NCI-H1092 treated with DMSO at 0.1 percent for 48 hours (cell line): ENCODE measurements at regions not wholly inside any gene's neighbourhood (a gene's known extent, or its start where the extent isn't known, plus 50 kb on each side); places are given as distances from the start of the nearest gene placed in this dataset.
A peak's percentile ranks its signal among the peaks of the same experiment; 100 is the strongest.

ENCODE experiments used
- DNase-seq: peaks from one replicate; lab custom pipeline; 2025; lab: John Stamatoyannopoulos, UW

DNA sequence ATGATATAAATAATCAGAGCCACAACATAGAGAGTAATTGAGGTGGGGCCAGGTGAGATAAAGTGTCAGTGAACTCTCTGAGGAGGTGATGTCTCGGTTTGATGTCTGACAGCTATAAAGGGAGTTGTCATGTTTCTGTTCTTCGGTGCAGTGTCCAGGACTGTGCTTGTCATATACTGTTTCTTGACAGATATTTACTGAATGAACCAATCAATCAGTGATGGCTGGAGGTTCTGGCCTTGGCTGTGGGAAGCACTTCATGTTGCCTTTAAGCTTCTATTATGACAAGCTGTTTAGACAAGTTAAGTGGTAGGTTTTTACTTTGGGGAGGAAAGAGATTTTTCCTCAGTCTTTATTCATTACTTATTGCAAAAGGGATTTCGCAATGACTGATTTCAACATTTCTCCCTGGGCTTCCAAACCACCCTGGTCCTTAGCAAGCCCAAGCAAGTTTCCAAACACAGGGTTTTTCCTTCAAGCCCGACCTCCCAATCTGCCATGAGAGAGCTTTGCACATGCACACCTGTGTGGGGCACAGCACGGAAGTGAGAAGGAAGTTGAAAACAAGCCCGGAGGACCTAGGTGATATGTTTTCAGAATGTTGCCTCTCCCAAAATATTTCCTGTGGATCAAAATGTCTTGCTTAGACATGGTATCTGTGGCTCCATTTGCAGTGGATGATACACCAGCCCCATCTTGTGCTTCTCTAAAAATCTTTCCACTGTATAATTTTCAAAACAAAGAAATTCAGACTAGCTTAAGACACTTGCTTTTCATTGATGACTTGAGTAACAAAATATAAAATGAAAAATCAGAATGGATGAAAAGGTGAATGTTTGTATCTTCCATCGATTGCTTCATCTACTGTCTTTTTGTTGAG, 567.3 kb upstream of the BTBD3 start:
- no peak for DNase-seq

DNA sequence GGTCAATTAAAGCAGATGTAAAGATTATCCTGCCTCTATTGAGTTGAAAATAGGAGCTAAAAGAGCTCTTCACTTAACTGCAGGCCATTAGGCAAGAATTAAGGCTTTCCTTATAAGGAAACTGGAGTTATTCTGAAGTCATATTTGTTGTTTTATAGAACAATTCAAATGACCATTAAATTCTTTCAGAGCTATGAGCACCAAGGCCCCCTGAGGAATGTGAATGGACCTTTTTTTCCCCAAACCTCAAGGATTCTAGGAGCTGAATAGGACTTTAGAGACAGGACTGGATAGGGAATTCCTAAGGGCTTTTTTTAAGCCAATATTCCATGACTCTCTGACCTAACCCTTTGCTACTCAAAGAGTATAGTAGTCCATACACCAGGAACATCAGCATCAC, 565.7 kb upstream of the BTBD3 start:
- DNase-seq = peak; percentile 30

DNA sequence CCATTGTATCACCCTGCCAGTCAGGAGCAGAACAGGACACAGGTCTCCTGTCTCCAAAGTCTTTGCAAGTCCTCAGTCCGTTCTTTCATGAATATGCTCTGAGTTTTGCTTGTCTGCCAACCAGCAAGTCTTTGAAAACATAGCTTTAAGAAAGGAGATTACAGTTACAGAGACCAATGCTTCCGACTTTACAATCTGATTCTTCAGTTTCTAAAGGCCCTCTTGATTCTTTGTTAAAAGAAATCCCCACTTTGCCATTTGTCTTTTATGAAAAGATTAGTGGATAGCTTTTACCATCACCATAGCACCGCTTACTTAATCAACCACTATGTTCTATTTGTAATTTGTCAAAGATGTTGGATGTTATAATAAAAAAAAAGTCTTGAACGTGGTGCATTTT, 562.8 kb upstream of the BTBD3 start:
- no peak for DNase-seq

DNA sequence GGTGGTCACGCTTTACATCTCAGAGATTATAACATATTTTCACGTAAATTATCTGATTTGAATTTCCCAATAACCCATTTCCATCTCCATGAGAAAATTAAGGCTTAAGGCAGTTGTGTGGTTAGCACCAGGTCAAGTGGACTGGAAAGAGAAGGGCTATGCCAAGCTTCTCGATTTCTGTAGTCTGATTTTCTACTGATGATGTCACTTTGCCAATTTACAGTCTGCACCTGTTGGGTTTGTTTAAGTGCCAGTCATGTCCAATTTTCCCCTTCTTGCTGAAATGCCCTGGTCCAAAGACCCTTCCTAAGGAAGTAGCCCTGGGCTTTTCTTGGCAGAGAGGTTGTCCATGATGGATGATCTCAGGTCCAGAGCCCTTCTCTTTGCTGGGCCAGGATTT, 562.3 kb upstream of the BTBD3 start:
- peak; percentile 6 for DNase-seq

DNA sequence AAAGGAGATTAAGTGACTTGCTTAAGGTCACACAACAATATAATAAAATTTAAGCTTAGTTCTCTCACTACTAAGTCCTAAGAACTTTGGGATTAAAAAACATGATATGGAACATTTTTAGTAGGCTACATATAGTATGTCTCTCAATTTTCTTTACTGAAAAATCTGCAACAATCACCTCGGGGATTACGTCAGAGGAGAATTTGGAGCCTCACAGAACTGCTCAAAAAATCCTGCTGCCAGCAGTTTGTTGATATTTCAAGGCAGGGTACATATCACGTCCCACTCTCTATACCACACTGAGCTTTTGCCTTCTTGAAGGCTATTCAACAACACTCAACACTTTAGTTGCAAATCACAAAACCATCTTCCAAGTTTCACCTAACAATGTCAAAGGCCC, 561.6 kb upstream of the BTBD3 start:
- no peak for DNase-seq

DNA sequence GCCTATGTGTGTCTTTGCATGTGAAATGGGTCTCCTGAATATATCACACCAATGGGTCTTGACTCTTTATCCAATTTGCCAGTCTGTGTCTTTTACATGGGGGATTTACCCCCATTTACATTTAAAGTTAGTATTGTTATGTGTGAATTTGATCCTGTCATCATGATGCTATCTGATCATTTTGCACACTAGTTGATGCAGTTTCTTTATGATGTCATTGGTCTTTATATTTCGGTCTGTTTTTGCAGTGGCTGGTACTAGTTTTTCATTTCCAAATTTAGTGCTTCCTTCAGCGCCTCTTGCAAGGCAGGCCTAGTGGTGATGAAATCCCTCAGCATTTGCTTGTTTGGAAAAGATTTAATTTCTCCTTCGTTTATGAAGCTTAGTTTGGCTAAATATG, 555.2 kb upstream of the BTBD3 start:
- no peak for DNase-seq

DNA sequence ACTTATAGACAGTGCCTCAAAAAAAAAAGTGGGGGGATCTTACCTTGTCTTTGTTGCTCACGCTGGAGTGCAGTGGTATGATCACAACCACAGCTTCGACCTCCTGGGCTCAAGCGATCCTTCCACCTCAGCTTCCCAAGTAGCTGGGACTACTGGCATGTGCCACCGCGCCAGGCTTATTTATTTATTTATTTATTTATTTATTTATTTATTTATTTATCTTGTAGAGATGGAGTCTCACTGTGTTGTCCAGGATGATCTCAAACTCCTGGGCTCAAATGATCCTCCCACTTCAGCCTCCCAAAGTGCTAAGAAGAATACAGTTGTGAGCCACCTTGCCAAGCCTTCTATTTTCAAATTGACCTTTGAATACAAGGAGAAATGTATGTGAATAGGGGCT, 553.0 kb upstream of the BTBD3 start:
- DNase-seq = no peak

DNA sequence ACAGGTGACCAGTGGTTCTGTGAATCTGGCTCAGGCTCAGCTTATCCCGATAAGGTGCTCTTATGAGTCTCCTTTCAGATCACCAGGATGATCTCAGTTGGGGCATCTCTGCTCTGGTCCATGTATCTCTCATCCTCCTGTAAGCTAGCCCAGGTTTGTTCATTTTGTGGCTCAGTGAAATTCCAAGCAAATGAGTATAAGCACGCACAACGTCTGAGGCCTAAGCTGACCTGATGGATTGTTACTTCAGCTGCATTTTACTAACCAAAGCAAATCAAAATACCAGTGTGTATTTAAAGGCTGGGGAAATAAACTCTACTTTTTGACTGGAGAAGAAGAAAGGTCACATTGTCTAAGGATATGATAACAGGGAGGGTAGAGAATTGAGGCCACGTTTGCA, 551.0 kb upstream of the BTBD3 start:
- no peak for DNase-seq

DNA sequence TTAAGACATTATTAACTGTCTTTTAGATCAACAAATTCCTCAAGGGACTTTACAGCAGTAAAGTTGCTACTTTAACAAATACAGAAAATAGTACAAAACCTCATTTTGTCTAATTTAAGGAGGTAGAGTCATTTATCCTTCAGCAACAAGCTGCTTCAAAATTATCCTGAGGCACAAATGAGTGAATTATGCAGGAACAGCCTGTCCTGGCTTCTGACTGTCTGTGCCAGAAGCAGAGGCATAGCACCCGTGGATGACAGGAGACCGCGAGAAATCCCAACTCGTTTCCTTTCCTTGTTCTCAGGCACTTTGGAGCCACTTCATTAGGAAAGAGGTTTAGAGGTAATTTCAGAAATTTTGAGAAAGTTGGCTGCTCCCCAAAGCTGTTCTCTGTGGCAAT, 549.2 kb upstream of the BTBD3 start:
- no peak for DNase-seq

DNA sequence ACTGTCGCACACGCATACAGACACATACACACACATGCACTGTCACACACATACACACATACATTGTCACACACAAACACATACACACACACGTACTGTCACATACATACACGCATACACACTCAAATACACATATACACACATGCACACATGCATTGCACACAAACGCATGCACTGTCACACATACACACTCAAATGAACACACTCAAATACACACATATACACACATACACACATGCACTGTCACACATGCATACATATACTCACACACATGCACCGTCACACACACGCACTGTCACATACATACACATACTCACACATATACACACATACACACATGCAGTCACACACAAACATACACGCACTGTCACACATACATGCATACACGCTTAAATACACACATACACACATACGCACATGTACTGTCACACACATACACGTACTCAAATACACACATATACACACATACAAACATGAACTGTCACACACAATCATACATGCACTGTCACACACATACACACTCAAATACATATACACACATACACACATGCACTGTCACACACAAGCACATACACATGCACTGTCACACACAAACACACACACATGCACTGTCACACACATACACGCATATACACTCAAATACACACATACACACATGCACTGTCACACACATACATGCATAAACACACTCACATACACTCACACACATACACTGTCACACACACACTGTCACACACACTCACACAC, 548.6 kb upstream of the BTBD3 start:
- DNase-seq = no peak

DNA sequence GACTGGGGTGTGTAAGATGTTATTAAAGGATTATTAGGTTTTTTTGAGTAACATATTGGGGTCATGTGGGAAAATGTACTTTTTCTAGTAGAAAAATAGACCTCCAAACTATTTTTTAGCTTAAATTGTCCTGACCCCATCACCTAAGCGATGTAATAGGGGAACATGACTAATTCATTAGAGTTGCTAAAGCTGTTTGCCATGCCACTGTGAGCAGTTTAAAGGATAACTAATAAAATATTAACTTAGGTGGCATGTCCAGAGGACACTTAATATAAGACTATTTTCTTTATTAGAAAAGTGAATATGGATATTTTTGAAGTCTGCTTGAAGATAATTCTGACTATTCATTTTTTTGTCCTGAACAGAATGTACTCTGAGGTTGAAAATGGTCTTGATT, 545.9 kb upstream of the BTBD3 start:
- DNase-seq = no peak

DNA sequence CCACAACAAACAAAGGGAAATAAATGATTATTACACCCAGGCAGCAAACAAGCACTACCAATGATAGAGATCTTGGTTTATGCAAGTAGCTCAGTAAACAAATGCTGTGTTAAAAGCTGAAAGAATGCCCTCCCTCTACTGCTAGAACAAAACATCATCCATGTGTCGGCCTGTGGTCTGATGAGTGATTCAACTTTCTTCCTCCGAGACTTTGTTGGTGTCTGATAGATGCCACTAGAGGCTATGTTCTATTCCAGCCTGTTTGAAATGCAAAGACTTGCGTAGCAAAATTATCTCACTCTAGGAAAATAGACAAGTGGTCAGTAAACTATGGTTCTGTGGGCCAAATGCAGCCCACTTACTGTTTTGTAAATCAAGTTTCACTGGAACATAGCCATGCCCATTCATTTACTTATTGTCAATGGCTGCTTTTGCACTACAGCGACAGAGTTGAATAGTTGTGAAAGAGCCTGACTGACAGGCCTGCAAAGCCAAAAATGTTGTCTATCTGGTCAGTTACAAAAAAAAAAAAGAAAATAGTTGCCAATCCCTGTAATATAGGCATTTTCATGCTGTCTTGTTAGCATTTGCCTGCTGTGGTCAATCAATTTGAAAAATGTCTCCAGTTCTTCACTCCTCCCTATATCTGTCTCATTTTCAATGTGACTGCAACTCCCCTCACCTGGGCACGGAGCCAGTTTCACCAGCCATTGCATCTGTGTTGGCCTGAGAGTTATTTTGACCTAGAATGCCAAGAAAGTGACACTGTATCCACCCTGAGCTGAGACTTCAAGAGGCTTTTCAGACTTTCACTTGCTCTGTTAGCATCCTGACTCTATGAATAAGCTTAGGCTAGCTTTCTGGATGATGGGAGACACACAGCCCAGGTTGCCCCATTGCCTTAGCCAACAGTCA, 544.6 kb upstream of the BTBD3 start:
- no peak for DNase-seq

DNA sequence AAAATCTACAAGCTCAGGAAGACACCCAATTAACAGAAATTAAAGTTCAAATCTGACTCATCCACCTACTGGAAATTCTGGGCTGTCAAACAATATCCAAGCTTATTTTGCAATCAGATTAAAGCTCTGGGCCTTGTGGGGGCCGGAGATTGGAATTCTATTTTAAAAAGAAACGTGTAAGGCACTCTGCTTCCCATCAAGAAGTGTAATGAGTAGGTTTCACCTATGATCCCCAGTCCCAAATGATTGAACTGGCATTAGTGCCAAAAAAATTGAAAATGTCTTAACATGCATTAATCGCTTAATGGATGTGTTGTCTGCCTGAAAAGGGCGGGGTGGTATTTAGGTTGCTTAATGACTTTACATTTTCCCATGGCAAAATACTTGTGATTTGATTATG, 542.4 kb upstream of the BTBD3 start:
- no peak for DNase-seq

DNA sequence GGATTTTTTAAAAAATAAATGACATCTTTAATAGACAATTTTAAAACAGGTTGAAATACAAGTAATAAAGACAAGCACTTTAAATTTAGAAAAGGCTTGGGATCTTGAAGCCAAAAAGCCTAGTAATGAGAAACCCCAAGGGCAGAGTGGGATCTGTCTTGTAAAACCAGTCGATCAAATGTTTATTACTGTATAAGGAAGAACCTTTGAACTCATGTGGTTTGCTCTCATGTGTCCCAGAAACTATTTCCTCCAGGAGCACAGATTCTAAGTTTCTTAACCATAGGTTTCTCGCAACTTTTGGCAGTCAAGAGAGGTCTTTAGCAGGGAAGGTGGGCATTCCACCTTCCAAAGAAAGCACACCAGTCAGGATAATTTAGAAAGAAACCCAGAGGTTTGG, 541.7 kb upstream of the BTBD3 start:
- no peak for DNase-seq

DNA sequence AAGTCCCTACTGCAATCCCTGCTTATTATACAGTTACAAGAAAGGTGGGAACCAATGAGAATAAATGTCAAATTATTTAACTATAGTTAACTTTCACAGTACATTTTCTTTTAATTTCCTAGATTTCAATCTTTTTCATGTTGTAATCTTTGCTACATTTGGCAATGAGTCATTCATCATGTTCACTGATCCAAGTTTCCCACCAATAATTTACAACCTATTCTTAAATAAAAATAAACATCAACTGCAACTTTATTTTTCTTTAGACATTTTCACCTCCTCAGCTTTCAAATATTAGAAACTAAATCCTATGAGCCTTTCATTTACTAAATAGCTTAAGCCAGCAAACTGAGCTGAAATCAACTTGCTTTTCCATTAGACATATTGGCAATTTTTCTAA, 541.3 kb upstream of the BTBD3 start:
- DNase-seq = no peak

DNA sequence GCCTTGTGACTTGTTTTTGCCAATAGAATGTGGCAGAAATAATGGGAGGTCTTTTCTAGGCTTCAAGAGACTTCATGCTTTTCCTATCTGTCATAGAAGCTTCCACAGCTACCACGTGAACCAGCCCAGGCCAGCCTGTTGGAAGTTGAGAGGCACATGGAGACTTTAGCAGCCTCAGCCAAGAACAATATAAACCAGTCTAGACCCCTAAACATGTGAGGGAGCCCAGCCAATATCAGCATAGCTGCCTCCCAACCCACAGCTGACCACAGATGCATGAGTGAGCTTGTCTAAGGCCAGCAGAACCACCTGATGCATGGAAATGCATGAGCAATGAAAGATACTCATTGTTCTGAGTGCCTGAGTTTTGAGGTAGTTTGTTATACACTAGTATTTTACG, 540.7 kb upstream of the BTBD3 start:
- no peak for DNase-seq

DNA sequence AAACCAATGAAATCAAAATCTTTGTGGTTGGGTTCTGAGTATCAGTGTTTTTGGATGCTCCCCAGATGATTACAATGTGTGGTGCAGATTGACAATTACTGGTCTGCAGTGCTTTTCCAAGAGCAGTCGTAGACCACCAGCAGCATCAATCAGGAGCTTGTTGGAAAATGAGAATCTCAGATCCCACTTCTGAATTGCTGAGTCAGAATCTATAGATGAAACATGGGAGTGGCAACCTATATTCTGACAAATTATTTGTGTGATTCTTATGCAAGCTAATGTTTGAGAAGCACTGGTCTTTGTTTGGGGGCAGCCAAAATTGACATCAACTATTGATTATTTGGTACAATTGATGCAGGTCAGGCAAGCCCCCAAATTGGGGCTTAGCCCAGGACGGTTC, 539.9 kb upstream of the BTBD3 start:
- DNase-seq = no peak

DNA sequence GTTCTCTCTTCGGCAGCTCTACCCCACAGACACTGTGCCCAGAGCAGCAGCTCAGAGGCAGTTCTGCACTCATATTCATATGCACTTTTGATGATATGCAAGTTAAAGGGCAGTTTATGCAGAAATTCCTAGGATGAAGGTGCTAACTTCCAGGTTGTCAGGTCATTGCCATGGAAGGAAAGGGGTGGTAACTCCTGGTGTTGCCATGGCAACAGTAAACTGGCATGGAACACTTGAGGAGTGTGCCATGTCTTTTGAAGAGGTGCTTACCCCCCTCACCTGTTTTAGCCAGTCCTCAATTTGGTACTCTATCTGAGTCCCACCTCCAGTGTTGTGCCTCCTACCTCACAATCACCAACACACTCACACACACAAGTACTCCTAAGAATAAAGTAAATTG, 539.4 kb upstream of the BTBD3 start:
- DNase-seq = no peak

DNA sequence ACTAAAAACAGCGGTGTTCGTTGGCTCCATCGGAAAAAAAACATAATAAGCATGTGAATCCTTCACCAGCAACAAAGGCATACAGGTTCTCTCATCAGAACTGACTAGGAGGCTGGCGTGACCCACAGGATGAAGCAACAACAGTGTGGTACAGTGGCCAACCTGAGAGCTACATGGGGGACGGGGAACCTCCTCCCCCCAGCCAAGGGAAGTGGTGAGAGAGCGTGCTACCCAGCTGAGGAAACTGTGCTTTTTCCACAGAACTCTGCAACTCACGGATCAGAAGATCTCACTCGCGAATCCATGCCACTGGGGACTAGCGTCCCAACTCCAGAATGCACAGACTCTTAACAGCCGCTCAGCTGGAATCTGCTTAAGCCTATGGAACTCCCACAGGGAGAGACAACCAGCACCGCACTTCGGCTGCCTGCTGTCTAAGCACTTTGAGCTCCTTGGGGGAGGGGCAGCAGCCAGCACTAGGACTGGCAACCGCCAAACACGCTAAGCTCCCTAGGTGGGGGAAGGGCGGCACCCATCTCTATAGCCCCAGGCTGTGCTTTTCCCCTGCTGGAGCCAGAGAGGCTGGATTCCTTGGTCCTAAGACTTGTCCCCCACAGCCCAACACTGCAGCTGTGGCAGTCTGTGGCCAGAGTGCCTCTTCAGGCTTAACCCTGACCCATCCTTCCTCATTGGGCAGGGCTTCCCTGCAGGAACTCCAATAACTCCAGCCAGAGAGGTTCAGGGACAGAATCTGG, 538.3 kb upstream of the BTBD3 start:
- DNase-seq = no peak

DNA sequence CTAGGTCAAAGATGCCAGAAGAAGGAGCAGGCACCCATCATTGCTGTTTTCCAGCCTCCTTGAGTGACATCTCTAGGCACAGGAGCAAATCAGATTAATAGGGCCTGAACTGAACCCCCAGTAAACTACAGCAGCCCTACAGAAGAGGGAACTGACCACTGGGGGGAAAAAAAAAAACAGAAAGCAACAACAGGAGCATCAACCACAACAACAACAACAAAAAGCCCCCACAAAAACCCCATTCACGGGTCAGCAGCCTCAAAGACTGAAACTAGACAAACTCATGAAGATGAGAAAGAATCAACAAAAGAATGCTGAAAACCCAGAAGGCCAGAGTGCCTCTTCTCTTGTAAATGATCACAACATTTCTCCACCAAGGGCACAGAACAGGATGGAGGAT, 537.4 kb upstream of the BTBD3 start:
- no peak for DNase-seq

DNA sequence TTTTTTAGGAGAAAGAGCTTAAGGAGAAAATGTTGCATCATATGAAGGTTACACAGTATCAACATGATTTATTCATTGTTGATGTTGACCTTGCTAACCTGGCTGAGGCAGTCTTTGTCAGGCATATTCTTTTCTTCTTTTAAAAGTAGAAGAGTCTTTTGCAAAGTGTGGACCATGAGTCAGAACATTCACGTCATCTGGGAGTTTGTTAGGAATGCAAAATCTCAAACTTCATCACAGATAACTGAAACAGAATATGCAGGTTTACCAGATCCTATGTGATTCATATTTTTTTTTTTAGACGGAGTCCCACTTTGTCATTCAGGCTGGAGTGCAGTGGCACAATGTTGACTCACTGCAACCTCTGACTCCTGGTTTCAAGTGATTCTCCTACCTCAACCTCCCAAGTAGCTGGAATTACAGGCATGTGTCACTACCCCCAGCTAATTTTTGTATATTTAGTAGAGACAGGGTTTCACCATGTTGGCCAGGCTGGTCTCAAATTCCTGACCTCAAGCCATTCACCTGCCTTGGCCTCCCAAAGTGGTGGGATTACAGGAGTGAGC, 530.4 kb upstream of the BTBD3 start:
- DNase-seq = no peak
